ENCODE measurements at regions not wholly inside any gene's neighbourhood (a gene's known extent, or its start where the extent isn't known, plus 50 kb on each side); places are given as distances from the start of the nearest gene placed in this dataset.

GRCh38 chr6:112640891-112641290, 293.8 kb downstream of the RFPL4B start:
- Histone ChIP-seq H3K9me2 (ENCODE audit: low read depth, low read length) (no peaks in the 10 kb centered on the region), H4K20me1 (ENCODE audit: insufficient read depth, low read length) (no peaks in the 10 kb centered on the region), H3K9ac (ENCODE audit: low read length) (no peak overlapping the region), H3K4me2 (ENCODE audit: low read length) (no peak overlapping the region), H3K4me1 (ENCODE audit: insufficient read depth, low read length, severe bottlenecking) (no peaks in the 10 kb centered on the region), H3K27me3 (ENCODE audit: insufficient read depth, low read length) (no peaks in the 10 kb centered on the region), H2AFZ (ENCODE audit: low read length) (no peak overlapping the region), H3K4me3 (ENCODE audit: low read depth, low read length, poor library complexity, severe bottlenecking) (no peak overlapping the region), H3K27ac (ENCODE audit: low read depth, low read length, poor library complexity, severe bottlenecking) (no peak overlapping the region), H3K9me3 (ENCODE audit: low read length) (no peaks in the 10 kb centered on the region), H3K79me2 (ENCODE audit: insufficient read depth, low read length) (no peaks in the 10 kb centered on the region), H3F3A (ENCODE audit: insufficient read depth, low read length) (no peaks in the 10 kb centered on the region), H3K36me3 (ENCODE audit: insufficient read depth, low read length) (no peaks in the 10 kb centered on the region)
- TF ChIP-seq CTCF (IDR thresholded peaks at IDR 0.05; ENCODE audit: low read length): no peak
- no peak for TF ChIP-seq EZH2 (IDR thresholded peaks at IDR 0.05; ENCODE audit: borderline replicate concordance, low read length)

- H2AFZ ChIP-seq (ENCODE audit: low read length): no peak overlapping the region
- H3K27me3 ChIP-seq (ENCODE audit: insufficient read depth, low read length): no peaks in the 10 kb centered on the region
- H3K79me2 ChIP-seq (ENCODE audit: insufficient read depth, low read length): no peaks in the 10 kb centered on the region
- H3K9me2 ChIP-seq (ENCODE audit: low read depth, low read length): no peaks in the 10 kb centered on the region
- H3K9me3 ChIP-seq (ENCODE audit: low read length): no peaks in the 10 kb centered on the region
- TF ChIP-seq CTCF (IDR thresholded peaks at IDR 0.05; ENCODE audit: low read length) (no peak), EZH2 (IDR thresholded peaks at IDR 0.05; ENCODE audit: borderline replicate concordance, low read length) (no peak)
- H3K4me3 ChIP-seq (ENCODE audit: low read depth, low read length, poor library complexity, severe bottlenecking): no peak overlapping the region
- no peak overlapping the region for H3K9ac ChIP-seq (ENCODE audit: low read length)
- no peaks in the 10 kb centered on the region for H3K36me3 ChIP-seq (ENCODE audit: insufficient read depth, low read length)
- H3K4me2 ChIP-seq (ENCODE audit: low read length): no peak overlapping the region
- H3K27ac ChIP-seq (ENCODE audit: low read depth, low read length, poor library complexity, severe bottlenecking): no peak overlapping the region
- no peaks in the 10 kb centered on the region for H3F3A ChIP-seq (ENCODE audit: insufficient read depth, low read length)
- no peaks in the 10 kb centered on the region for H3K4me1 ChIP-seq (ENCODE audit: insufficient read depth, low read length, severe bottlenecking)
- H4K20me1 ChIP-seq (ENCODE audit: insufficient read depth, low read length): no peaks in the 10 kb centered on the region
Observed at GRCh38 chr6:112649853-112650252, 302.7 kb downstream of the RFPL4B start.

- no peaks in the 10 kb centered on the region for H3K36me3 ChIP-seq (ENCODE audit: insufficient read depth, low read length)
- no peaks in the 10 kb centered on the region for H3F3A ChIP-seq (ENCODE audit: insufficient read depth, low read length)
- H3K9me2 ChIP-seq (ENCODE audit: low read depth, low read length): no peaks in the 10 kb centered on the region
- no peaks in the 10 kb centered on the region for H3K27me3 ChIP-seq (ENCODE audit: insufficient read depth, low read length)
- no peak overlapping the region for H3K27ac ChIP-seq (ENCODE audit: low read depth, low read length, poor library complexity, severe bottlenecking)
- TF ChIP-seq CTCF (IDR thresholded peaks at IDR 0.05; ENCODE audit: low read length) (no peak), EZH2 (IDR thresholded peaks at IDR 0.05; ENCODE audit: borderline replicate concordance, low read length) (no peak)
- H2AFZ ChIP-seq (ENCODE audit: low read length): no peak overlapping the region
- no peaks in the 10 kb centered on the region for H4K20me1 ChIP-seq (ENCODE audit: insufficient read depth, low read length)
- H3K4me3 ChIP-seq (ENCODE audit: low read depth, low read length, poor library complexity, severe bottlenecking): no peak overlapping the region
- no peaks in the 10 kb centered on the region for H3K79me2 ChIP-seq (ENCODE audit: insufficient read depth, low read length)
- H3K9me3 ChIP-seq (ENCODE audit: low read length): no peaks in the 10 kb centered on the region
- H3K4me2 ChIP-seq (ENCODE audit: low read length): no peak overlapping the region
- H3K4me1 ChIP-seq (ENCODE audit: insufficient read depth, low read length, severe bottlenecking): no peaks in the 10 kb centered on the region
- H3K9ac ChIP-seq (ENCODE audit: low read length): no peak overlapping the region
Observed at GRCh38 chr6:112651239-112651638, 304.1 kb downstream of the RFPL4B start.
